Cardiac fibroblast (primary cell): ENCODE measurements at regions not wholly inside any gene's neighbourhood (a gene's known extent, or its start where the extent isn't known, plus 50 kb on each side); places are given as distances from the start of the nearest gene placed in this dataset.

Experiments
- DNase-seq, 2 donors: peaks; one replicate each; pipeline versions ENCODE4 v3.0.0 to v3.0.0-alpha.2; 2010; ENCODE audit warnings: low read depth in 2 of 2
- H3K4me3 ChIP-seq, 2 donors: replicated peaks in 1 of 2; 1 replicate in 1 of 2; 2 replicates in 1 of 2; pipeline ENCODE4 v1.5.1; 2011; ENCODE audit warnings: low read depth in 2 of 2, low read length in 2 of 2, mild to moderate bottlenecking in 2 of 2, moderate library complexity in 1 of 2
- TF ChIP-seq, protein P1 (sequence below): IDR thresholded peaks from one replicate; pipeline ENCODE4 v1.5.1; 2011; ENCODE audit warnings: low read depth, mild to moderate bottlenecking, low read length, inconsistent platforms

DNA sequence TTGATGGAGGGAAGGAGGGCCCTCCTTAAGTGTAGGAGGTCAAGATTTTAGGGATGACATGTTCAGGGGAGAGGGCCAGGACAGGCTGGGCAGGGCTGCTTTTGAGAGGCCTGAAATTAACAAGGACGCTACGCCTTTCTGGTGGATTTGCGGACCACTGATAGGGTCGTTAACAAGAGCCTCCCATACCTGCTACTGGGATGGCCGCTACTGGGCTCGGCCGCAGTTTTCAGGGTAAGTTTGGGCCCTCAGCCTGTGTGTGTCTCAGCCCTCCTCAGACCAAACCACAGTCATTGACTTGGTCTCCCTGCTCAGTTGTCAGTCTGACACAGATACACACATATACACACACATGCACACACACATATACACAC, 180.9 kb downstream of the SMAD2 start:
- no peak for DNase-seq

DNA sequence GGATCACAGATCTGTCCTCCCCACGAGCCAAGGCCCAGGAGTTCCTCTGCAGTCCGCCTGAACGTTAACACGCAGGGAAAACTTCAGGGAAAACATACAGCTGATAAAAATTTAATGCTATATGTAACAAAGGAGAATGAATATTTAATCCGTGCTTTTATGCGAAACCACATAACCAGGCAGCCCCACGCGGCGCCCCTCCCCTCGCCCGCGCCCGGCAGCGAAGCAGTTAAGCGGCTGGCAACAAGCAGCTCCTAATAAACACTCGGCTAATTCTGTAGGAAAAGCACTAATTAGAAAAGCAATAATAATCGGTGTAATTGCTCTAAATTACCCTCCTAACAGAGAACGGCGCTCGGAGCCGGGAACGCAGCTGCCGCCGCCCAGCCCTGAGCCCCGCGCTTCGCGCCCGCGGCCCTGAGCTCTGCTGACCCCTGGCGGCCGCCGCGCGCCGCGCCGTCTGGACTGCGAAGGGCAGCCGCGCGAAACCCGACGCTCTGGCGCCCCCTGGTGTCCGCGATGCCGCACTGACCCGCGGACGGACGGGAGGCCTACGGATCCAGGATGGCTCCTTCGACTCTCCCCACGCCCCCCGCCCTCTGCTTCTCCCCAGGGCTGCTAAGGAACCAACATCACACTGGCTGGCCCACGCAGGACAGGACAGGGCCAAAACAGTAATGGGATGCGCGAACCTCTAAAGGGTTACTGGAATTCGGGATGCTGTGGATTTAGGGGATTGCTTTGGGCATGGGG, 181.4 kb downstream of the SMAD2 start:
- peak overlapping the region; percentile 32 to 36 for H3K4me3 ChIP-seq
- TF ChIP-seq, protein P1, sequence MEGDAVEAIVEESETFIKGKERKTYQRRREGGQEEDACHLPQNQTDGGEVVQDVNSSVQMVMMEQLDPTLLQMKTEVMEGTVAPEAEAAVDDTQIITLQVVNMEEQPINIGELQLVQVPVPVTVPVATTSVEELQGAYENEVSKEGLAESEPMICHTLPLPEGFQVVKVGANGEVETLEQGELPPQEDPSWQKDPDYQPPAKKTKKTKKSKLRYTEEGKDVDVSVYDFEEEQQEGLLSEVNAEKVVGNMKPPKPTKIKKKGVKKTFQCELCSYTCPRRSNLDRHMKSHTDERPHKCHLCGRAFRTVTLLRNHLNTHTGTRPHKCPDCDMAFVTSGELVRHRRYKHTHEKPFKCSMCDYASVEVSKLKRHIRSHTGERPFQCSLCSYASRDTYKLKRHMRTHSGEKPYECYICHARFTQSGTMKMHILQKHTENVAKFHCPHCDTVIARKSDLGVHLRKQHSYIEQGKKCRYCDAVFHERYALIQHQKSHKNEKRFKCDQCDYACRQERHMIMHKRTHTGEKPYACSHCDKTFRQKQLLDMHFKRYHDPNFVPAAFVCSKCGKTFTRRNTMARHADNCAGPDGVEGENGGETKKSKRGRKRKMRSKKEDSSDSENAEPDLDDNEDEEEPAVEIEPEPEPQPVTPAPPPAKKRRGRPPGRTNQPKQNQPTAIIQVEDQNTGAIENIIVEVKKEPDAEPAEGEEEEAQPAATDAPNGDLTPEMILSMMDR, result peak; percentile 70
- peak; percentile 56 to 71 for DNase-seq

More for the DNA sequence above, 180.9 kb downstream of the SMAD2 start:
- TF ChIP-seq, protein P1, result no peak
- no peak overlapping the region for H3K4me3 ChIP-seq

DNA sequence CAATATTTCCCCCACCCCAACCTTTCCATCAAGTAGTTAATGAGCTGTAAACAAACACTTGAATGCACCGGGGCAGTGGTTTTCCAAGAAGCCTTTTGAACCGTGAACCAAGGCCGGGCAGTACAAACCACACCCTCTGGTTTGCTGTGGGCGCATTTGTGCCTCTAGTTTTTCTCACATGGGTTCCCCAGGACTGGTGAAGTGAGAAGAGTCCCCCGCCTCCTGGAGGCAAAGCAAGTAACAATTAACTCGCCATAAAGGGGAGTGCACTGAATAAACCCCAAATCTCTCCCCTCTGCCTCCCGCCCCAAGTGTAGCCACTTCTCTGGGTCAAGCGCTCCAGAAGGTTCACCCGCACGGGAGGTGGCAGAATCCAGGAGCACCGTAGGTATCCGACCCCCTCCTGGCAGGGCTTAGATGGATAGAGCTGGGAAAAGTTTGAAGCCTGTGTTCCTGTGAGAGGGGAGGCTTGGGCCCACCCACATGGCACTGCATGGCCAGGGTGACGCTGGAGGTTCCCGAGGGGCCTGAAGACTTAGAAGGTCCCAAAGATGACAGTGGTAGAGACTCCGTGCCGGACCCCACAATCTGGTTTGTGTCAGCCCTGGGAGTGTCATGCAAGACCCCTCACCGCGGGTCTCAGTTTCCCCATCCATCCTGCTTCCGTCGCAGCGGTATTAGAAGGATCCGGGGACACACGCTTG, 182.2 kb downstream of the SMAD2 start:
- H3K4me3 ChIP-seq, result no peak overlapping the region
- DNase-seq, result no peak
- TF ChIP-seq, protein P1, result no peak

DNA sequence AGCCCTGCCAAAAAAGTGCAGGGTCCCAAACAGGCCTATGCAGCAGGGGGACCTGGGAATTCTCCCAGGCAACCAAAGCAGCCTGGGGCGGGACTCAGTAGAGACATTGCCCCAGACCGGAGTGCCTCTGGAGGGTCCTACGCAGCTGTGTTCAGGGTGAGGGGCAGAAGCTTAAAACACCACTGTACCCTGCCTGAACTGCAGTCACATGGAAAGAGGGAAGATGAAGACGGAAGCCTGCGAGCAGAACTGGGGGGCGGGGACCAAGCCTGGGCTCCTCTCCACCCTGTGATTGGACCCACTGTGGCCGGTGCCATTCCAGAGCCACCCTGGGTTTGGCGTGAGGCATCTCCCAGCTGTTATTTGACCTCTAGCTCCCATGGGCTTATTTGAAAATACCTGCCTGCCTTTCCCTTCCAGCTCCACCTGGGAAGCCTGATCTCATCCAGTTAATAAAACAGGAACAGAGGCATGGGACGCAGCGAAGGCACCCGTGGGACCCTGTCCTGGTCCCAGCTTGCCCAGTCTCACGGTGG, 183.1 kb downstream of the SMAD2 start:
- DNase-seq, result no peak
- TF ChIP-seq, protein P1, result no peak
- H3K4me3 ChIP-seq, result no peak overlapping the region

DNA sequence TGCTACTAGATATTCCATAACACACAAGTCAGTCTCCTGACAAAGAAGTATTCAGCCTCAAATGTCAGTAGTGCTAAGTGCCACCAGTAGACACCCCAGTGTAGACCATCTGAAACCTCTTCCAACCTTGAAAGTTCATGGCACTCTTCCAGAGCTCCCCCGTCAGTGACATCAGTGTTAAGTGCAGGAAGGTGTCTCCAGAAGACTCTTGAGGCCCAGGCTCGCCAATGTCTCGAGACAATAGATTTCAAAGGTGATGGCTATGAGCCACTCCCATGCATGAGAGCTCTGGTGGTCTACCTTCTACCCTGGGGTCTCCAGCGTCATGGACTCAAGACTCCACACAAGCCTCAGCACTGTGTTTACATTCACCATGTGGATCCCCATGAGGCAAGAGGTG, 183.8 kb downstream of the SMAD2 start:
- TF ChIP-seq, protein P1, result no peak
- DNase-seq, result no peak
- no peak overlapping the region for H3K4me3 ChIP-seq

DNA sequence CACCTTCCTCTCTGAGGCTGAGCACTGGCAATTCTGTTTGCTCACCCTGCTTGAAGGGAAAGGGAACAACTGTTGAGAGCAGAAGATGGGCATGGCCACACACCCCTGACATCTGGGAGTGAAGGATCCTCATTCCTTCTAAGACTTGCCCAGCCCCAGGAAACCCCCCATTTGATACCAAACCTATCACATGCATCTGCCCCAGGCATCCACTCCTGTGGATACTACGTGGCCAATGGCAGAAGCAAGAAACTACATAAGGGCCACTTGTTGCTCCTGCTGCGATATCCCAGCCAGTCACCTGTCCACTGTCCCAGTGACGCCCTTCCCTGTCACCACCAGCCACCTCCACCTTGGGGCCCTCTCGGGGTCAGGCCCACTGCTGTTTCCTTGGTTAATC, 185.2 kb downstream of the SMAD2 start:
- no peak for DNase-seq
- TF ChIP-seq, protein P1, result no peak
- H3K4me3 ChIP-seq, result no peak overlapping the region
